Activated CD8-positive, alpha-beta memory T cell treated with anti-CD3 and anti-CD28 coated beads for 24 hours (primary cell): ENCODE measurements at regions not wholly inside any gene's neighbourhood (a gene's known extent, or its start where the extent isn't known, plus 50 kb on each side); places are given as distances from the start of the nearest gene placed in this dataset.

Experiments used
- DNase-seq: peaks from one replicate; pipeline ENCODE4 v3.0.0-alpha.2; 2020

GRCh38 chr12:111221062-111222026, 147.6 kb downstream of the PHETA1 start:
- DNase-seq: no peak

GRCh38 chr12:111220363-111220762, 148.5 kb downstream of the PHETA1 start:
- no peak for DNase-seq

GRCh38 chr12:111219440-111219839, 149.5 kb downstream of the PHETA1 start:
- DNase-seq: no peak

- DNase-seq: no peak
Measured at GRCh38 chr12:111218499-111218898, 150.4 kb downstream of the PHETA1 start.

- DNase-seq: no peak
Measured at GRCh38 chr12:111216387-111217159, 152.3 kb downstream of the PHETA1 start.

- DNase-seq: no peak
Measured at GRCh38 chr12:111215881-111216280, 153.0 kb downstream of the PHETA1 start.

GRCh38 chr12:111214401-111214800, 154.5 kb downstream of the PHETA1 start:
- no peak for DNase-seq

GRCh38 chr12:111213561-111213960, 155.3 kb downstream of the PHETA1 start:
- no peak for DNase-seq

- no peak for DNase-seq
Measured at GRCh38 chr12:111212814-111213456, 156.0 kb downstream of the PHETA1 start.

GRCh38 chr12:111211910-111212757, 156.8 kb downstream of the PHETA1 start:
- no peak for DNase-seq

GRCh38 chr12:111209811-111210210, 159.1 kb downstream of the PHETA1 start:
- DNase-seq: no peak

GRCh38 chr12:111207761-111208160, 161.1 kb downstream of the PHETA1 start:
- no peak for DNase-seq

GRCh38 chr12:111204788-111205241, 164.1 kb downstream of the PHETA1 start:
- no peak for DNase-seq

GRCh38 chr12:111203969-111204368, 164.9 kb downstream of the PHETA1 start:
- DNase-seq: no peak

- DNase-seq: no peak
Measured at GRCh38 chr12:111203446-111203845, 165.4 kb downstream of the PHETA1 start.

GRCh38 chr12:111202237-111202915, 166.5 kb downstream of the PHETA1 start:
- no peak for DNase-seq

- no peak for DNase-seq
Measured at GRCh38 chr12:111201495-111202236, 167.2 kb downstream of the PHETA1 start.

GRCh38 chr12:111201036-111201435, 167.9 kb downstream of the PHETA1 start:
- no peak for DNase-seq

GRCh38 chr12:111197376-111197944, 171.4 kb downstream of the PHETA1 start:
- no peak for DNase-seq

GRCh38 chr12:111196532-111196931, 172.4 kb downstream of the PHETA1 start:
- DNase-seq: no peak

GRCh38 chr12:111195316-111195715, 173.6 kb downstream of the PHETA1 start:
- DNase-seq: no peak
